Upper lobe of left lung (tissue), 4 donors: ENCODE measurements at regions not wholly inside any gene's neighbourhood (a gene's known extent, or its start where the extent isn't known, plus 50 kb on each side); places are given as distances from the start of the nearest gene placed in this dataset.

Experiments
- CTCF ChIP-seq, 6 experiments: fragments of 450-650 bp in 4 of 6; fragments of 200-600 bp in 2 of 6; sonication (generic) in 2 of 6; IDR thresholded peaks; one replicate each; pipeline ENCODE4 v1.5.1; 2016 to 2019; ENCODE audit warnings: antibody characterized with exemption in 6 of 6
- EP300 ChIP-seq, 4 donors: sonication (generic); formaldehyde crosslinking; IDR thresholded peaks; one replicate each; pipeline ENCODE4 v1.5.1; 2017; ENCODE audit warnings: antibody characterized with exemption in 4 of 4, control low read depth in 2 of 4

GRCh38 chr3:1578124-1578806 lies 485.4 kb downstream of the CNTN6 start:
- no peak for TF ChIP-seq CTCF (IDR thresholded peaks at IDR 0.05)
- TF ChIP-seq EP300 (IDR thresholded peaks at IDR 0.05): no peak
